HEK293 (cell line): ENCODE measurements at regions not wholly inside any gene's neighbourhood (a gene's known extent, or its start where the extent isn't known, plus 50 kb on each side); places are given as distances from the start of the nearest gene placed in this dataset.

ENCODE experiments used
- CTCF ChIA-PET: fragments of 350-600 bp; formaldehyde crosslinking; extraction: SDS; loops from one replicate; lab custom pipeline; 2021; ENCODE audit warnings: antibody characterized with exemption; lab: Yijun Ruan, JAX
- POLR2A ChIA-PET: fragments of 300-600 bp; formaldehyde crosslinking; extraction: SDS; loops from one replicate; lab custom pipeline; 2020; ENCODE audit warnings: antibody characterized with exemption, inconsistent platforms; lab: Yijun Ruan, JAX
- H3K27ac ChIP-seq: fragments of 200-500 bp; sonication (Bioruptor generic); 2 replicates; pipeline ENCODE4 v1.5.1; 2014; ENCODE audit warnings: low read depth, low read length, control low read depth, inconsistent platforms; ENCODE audit errors: extremely low read depth
- H3K36me3 ChIP-seq, 2 experiments: fragments of 200-500 bp in 1 of 2; sonication (Bioruptor generic) in 1 of 2; 1 replicate in 1 of 2; 2 replicates in 1 of 2; pipeline ENCODE4 v1.5.1; 2014 to 2017; ENCODE audit warnings: inconsistent platforms in 2 of 2, low read length in 2 of 2; ENCODE audit not compliant: control insufficient read depth in 2 of 2, insufficient read depth in 1 of 2
- H3K4me1 ChIP-seq: fragments of 200-500 bp; sonication (Bioruptor generic); 2 replicates; pipeline ENCODE4 v1.5.1; 2014; ENCODE audit warnings: mild to moderate bottlenecking, low read length, inconsistent platforms; ENCODE audit not compliant: control insufficient read depth, insufficient read depth
- H3K4me3 ChIP-seq: 2 replicates; pipeline ENCODE4 v1.5.1; 2011; ENCODE audit warnings: low read depth, mild to moderate bottlenecking, control low read depth, low read length, moderate library complexity
- H3K9me3 ChIP-seq: fragments of 200-500 bp; sonication (Bioruptor generic); 2 replicates; pipeline ENCODE4 v1.5.1; 2014; ENCODE audit warnings: low read depth, low read length, inconsistent platforms; ENCODE audit not compliant: control insufficient read depth, insufficient read depth
- ATF2 ChIP-seq: fragments of 450-650 bp; formaldehyde crosslinking; IDR thresholded peaks from 2 replicates; pipeline ENCODE4 v1.5.1; 2016; ENCODE audit warnings: missing biosample characterization, missing genetic modification characterization, low read depth
- FEZF1 ChIP-seq: fragments of 450-650 bp; formaldehyde crosslinking; IDR thresholded peaks from 2 replicates; pipeline ENCODE4 v1.5.1; 2016; ENCODE audit warnings: missing biosample characterization, missing genetic modification characterization
- KLF10 ChIP-seq: fragments of 450-650 bp; IDR thresholded peaks from 2 replicates; pipeline ENCODE4 v1.5.1; 2018; ENCODE audit warnings: missing biosample characterization, mild to moderate bottlenecking, missing genetic modification characterization
- KLF9 ChIP-seq: fragments of 450-650 bp; formaldehyde crosslinking; IDR thresholded peaks from 2 replicates; pipeline ENCODE4 v1.5.1; 2016; ENCODE audit warnings: missing biosample characterization, missing genetic modification characterization, low read depth
- MZF1 ChIP-seq: fragments of 450-650 bp; formaldehyde crosslinking; IDR thresholded peaks from 2 replicates; pipeline ENCODE4 v1.5.1; 2017; ENCODE audit warnings: missing biosample characterization, missing genetic modification characterization, borderline replicate concordance
- ZBTB1 ChIP-seq: fragments of 450-650 bp; formaldehyde crosslinking; IDR thresholded peaks from 2 replicates; pipeline ENCODE4 v1.5.1; 2016; ENCODE audit warnings: missing biosample characterization, missing genetic modification characterization
- ZBTB10 ChIP-seq: fragments of 450-650 bp; formaldehyde crosslinking; IDR thresholded peaks from 2 replicates; pipeline ENCODE4 v1.5.1; 2016; ENCODE audit warnings: missing biosample characterization, missing genetic modification characterization
- ZBTB21 ChIP-seq: fragments of 450-650 bp; formaldehyde crosslinking; IDR thresholded peaks from 2 replicates; pipeline ENCODE4 v1.5.1; 2017; ENCODE audit warnings: missing biosample characterization, missing genetic modification characterization
- ZFP3 ChIP-seq: fragments of 450-650 bp; formaldehyde crosslinking; IDR thresholded peaks from 2 replicates; pipeline ENCODE4 v1.5.1; 2016; ENCODE audit warnings: low read depth, missing biosample characterization, missing genetic modification characterization
- ZNF133 ChIP-seq: fragments of 450-650 bp; formaldehyde crosslinking; IDR thresholded peaks from 2 replicates; pipeline ENCODE4 v1.5.1; 2016; ENCODE audit warnings: missing biosample characterization, missing genetic modification characterization
- ZNF140 ChIP-seq: fragments of 450-650 bp; formaldehyde crosslinking; IDR thresholded peaks from 2 replicates; pipeline ENCODE4 v1.5.1; 2016; ENCODE audit warnings: missing biosample characterization, missing genetic modification characterization
- ZNF184 ChIP-seq: fragments of 450-650 bp; IDR thresholded peaks from 2 replicates; pipeline ENCODE4 v1.5.1; 2018; ENCODE audit warnings: missing biosample characterization, mild to moderate bottlenecking, missing genetic modification characterization
- ZNF223 ChIP-seq: fragments of 450-650 bp; formaldehyde crosslinking; IDR thresholded peaks from 2 replicates; pipeline ENCODE4 v1.5.1; 2016; ENCODE audit warnings: missing biosample characterization, missing genetic modification characterization
- ZNF311 ChIP-seq: fragments of 450-650 bp; formaldehyde crosslinking; IDR thresholded peaks from 2 replicates; pipeline ENCODE4 v1.5.1; 2017; ENCODE audit warnings: missing biosample characterization, missing genetic modification characterization, borderline replicate concordance
- ZNF37A ChIP-seq: fragments of 450-650 bp; IDR thresholded peaks from 2 replicates; pipeline ENCODE4 v1.5.1; 2018; ENCODE audit warnings: missing biosample characterization, missing genetic modification characterization
- ZNF514 ChIP-seq: fragments of 450-650 bp; formaldehyde crosslinking; IDR thresholded peaks from 2 replicates; pipeline ENCODE4 v1.5.1; 2016; ENCODE audit warnings: missing biosample characterization, missing genetic modification characterization
- ZNF529 ChIP-seq: fragments of 450-650 bp; formaldehyde crosslinking; IDR thresholded peaks from 2 replicates; pipeline ENCODE4 v1.5.1; 2017; ENCODE audit warnings: missing genetic modification characterization, missing biosample characterization; ENCODE audit not compliant: insufficient replicate concordance
- ZNF707 ChIP-seq: fragments of 450-650 bp; formaldehyde crosslinking; IDR thresholded peaks from 2 replicates; pipeline ENCODE4 v1.5.1; 2016; ENCODE audit warnings: missing biosample characterization, missing genetic modification characterization
- ZNF792 ChIP-seq: fragments of 450-650 bp; formaldehyde crosslinking; IDR thresholded peaks from 2 replicates; pipeline ENCODE4 v1.5.1; 2016; ENCODE audit warnings: missing biosample characterization, missing genetic modification characterization
- ZSCAN16 ChIP-seq: fragments of 450-650 bp; formaldehyde crosslinking; IDR thresholded peaks from 2 replicates; pipeline ENCODE4 v1.5.1; 2016; ENCODE audit warnings: missing biosample characterization, missing genetic modification characterization
- TF ChIP-seq, protein P1 (sequence below): fragments of 450-650 bp; formaldehyde crosslinking; IDR thresholded peaks from 2 replicates; pipeline ENCODE4 v1.5.1; 2016; ENCODE audit warnings: missing biosample characterization, missing genetic modification characterization, borderline replicate concordance
- TF ChIP-seq, protein P2 (sequence below): fragments of 450-650 bp; formaldehyde crosslinking; optimal IDR thresholded peaks from 2 replicates; pipeline ENCODE3; 2016; ENCODE audit warnings: missing biosample characterization, mild to moderate bottlenecking, missing genetic modification characterization

GRCh38 chr10:130784326-130784725 is 527.2 kb downstream of the TCERG1L start (continued):
- no peak for TF ChIP-seq ZNF133 (tag by site-specific recombination)
- TF ChIP-seq KLF10 (tag by site-specific recombination): no peak
- no peak for TF ChIP-seq ZNF37A (tag by site-specific recombination)
- no peak for TF ChIP-seq ATF2 (tag by site-specific recombination)
- TF ChIP-seq ZSCAN16 (tag by site-specific recombination): no peak

- CTCF ChIA-PET: no interaction called here
- POLR2A ChIA-PET: no interaction called here
- no peak overlapping the region for H3K4me3 ChIP-seq
- H3K27ac ChIP-seq: no peak overlapping the region
- no peaks in the 10 kb centered on the region for H3K4me1 ChIP-seq
- H3K36me3 ChIP-seq: no peaks in the 10 kb centered on the region
- no peaks in the 10 kb centered on the region for H3K9me3 ChIP-seq
- no peak for TF ChIP-seq ZBTB1 (tag by site-specific recombination)
- TF ChIP-seq ZNF140 (tag by site-specific recombination): no peak
- TF ChIP-seq ZNF529 (tag by site-specific recombination): no peak
- TF ChIP-seq, protein P1, sequence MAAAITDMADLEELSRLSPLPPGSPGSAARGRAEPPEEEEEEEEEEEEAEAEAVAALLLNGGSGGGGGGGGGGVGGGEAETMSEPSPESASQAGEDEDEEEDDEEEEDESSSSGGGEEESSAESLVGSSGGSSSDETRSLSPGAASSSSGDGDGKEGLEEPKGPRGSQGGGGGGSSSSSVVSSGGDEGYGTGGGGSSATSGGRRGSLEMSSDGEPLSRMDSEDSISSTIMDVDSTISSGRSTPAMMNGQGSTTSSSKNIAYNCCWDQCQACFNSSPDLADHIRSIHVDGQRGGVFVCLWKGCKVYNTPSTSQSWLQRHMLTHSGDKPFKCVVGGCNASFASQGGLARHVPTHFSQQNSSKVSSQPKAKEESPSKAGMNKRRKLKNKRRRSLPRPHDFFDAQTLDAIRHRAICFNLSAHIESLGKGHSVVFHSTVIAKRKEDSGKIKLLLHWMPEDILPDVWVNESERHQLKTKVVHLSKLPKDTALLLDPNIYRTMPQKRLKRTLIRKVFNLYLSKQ (tag by site-specific recombination): no peak
- TF ChIP-seq ZBTB10 (tag by site-specific recombination): no peak
- no peak for TF ChIP-seq ZBTB21 (tag by site-specific recombination)
- no peak for TF ChIP-seq ZFP3 (tag by site-specific recombination)
- TF ChIP-seq ATF2 (tag by site-specific recombination): no peak
- no peak for TF ChIP-seq ZNF184 (tag by site-specific recombination)
- TF ChIP-seq ZNF707 (tag by site-specific recombination): no peak
- TF ChIP-seq ZNF223 (tag by site-specific recombination): no peak
- no peak for TF ChIP-seq FEZF1 (tag by site-specific recombination)
- no peak for TF ChIP-seq MZF1 (tag by site-specific recombination)
- TF ChIP-seq, protein P2, sequence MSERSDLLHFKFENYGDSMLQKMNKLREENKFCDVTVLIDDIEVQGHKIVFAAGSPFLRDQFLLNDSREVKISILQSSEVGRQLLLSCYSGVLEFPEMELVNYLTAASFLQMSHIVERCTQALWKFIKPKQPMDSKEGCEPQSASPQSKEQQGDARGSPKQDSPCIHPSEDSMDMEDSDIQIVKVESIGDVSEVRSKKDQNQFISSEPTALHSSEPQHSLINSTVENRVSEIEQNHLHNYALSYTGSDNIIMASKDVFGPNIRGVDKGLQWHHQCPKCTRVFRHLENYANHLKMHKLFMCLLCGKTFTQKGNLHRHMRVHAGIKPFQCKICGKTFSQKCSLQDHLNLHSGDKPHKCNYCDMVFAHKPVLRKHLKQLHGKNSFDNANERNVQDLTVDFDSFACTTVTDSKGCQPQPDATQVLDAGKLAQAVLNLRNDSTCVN (tag by site-specific recombination): no peak
- no peak for TF ChIP-seq ZNF514 (tag by site-specific recombination)
- no peak for TF ChIP-seq ZNF311 (tag by site-specific recombination)
- TF ChIP-seq ZNF792: no peak
- TF ChIP-seq KLF9 (tag by site-specific recombination): no peak
Measured at GRCh38 chr10:130786365-130786966, 525.1 kb downstream of the TCERG1L start.
